NOMO-1 treated with dmso at 0.1 percent for 144 hours (cell line): ENCODE measurements at regions not wholly inside any gene's neighbourhood (a gene's known extent, or its start where the extent isn't known, plus 50 kb on each side); places are given as distances from the start of the nearest gene placed in this dataset.

Experiments
- DNase-seq: peaks from one replicate; lab custom pipeline; 2025; ENCODE audit not compliant: unreplicated experiment; lab: John Stamatoyannopoulos, UW

- no peak for DNase-seq
These were observed 178.8 kb downstream of the ARRDC4 start for GRCh38 chr15:98139337-98139736.

- no peak for DNase-seq
These were observed 182.1 kb downstream of the ARRDC4 start for GRCh38 chr15:98142572-98142971.

- DNase-seq: no peak
These were observed 182.6 kb downstream of the ARRDC4 start for GRCh38 chr15:98143116-98143515.

- no peak for DNase-seq
These were observed 183.9 kb downstream of the ARRDC4 start for GRCh38 chr15:98144388-98144787.

GRCh38 chr15:98146031-98146820, 185.7 kb downstream of the ARRDC4 start:
- DNase-seq: no peak

GRCh38 chr15:98147415-98147814, 186.9 kb downstream of the ARRDC4 start:
- peak; percentile 19 for DNase-seq

- DNase-seq: no peak
These were observed 189.6 kb downstream of the ARRDC4 start for GRCh38 chr15:98150084-98150483.

GRCh38 chr15:98150536-98150935, 190.0 kb downstream of the ARRDC4 start:
- DNase-seq: no peak

GRCh38 chr15:98151096-98151495, 190.6 kb downstream of the ARRDC4 start:
- DNase-seq: no peak

GRCh38 chr15:98152156-98152555, 191.7 kb downstream of the ARRDC4 start:
- no peak for DNase-seq

GRCh38 chr15:98154863-98155262, 194.4 kb downstream of the ARRDC4 start:
- no peak for DNase-seq

GRCh38 chr15:98155356-98155755, 194.9 kb downstream of the ARRDC4 start:
- DNase-seq: no peak

- DNase-seq: peak; percentile 89
These were observed 199.7 kb downstream of the ARRDC4 start for GRCh38 chr15:98160236-98160635.

- DNase-seq: no peak
These were observed 203.0 kb downstream of the ARRDC4 start for GRCh38 chr15:98163319-98164045.

GRCh38 chr15:98164571-98164970, 204.1 kb downstream of the ARRDC4 start:
- DNase-seq: no peak

GRCh38 chr15:98164986-98165385, 204.5 kb downstream of the ARRDC4 start:
- no peak for DNase-seq

- DNase-seq: no peak
These were observed 207.3 kb downstream of the ARRDC4 start for GRCh38 chr15:98167722-98168268.

- no peak for DNase-seq
These were observed 209.0 kb downstream of the ARRDC4 start for GRCh38 chr15:98169551-98169950.

- DNase-seq: no peak
These were observed 213.8 kb downstream of the ARRDC4 start for GRCh38 chr15:98174286-98174685.

GRCh38 chr15:98174841-98175240, 214.3 kb downstream of the ARRDC4 start:
- no peak for DNase-seq

- DNase-seq: peak; percentile 43
These were observed 217.6 kb downstream of the ARRDC4 start for GRCh38 chr15:98177966-98178592.

- no peak for DNase-seq
These were observed 218.4 kb downstream of the ARRDC4 start for GRCh38 chr15:98178861-98179260.
